BE2C (cell line): ENCODE measurements at regions not wholly inside any gene's neighbourhood (a gene's known extent, or its start where the extent isn't known, plus 50 kb on each side); places are given as distances from the start of the nearest gene placed in this dataset.

Experiments
- DNase-seq: peaks from one replicate; pipeline ENCODE4 v3.0.0-alpha.2; 2020
- H3K27me3 ChIP-seq: fragments of 250-450 bp; sonication (Bioruptor Pico); 2 replicates; pipeline ENCODE4 v1.5.1; 2020; ENCODE audit warnings: mild to moderate bottlenecking
- H3K36me3 ChIP-seq: fragments of 250-450 bp; sonication (Bioruptor Pico); 2 replicates; pipeline ENCODE4 v1.5.1; 2020; ENCODE audit warnings: mild to moderate bottlenecking
- H3K4me1 ChIP-seq: fragments of 250-450 bp; sonication (Bioruptor Pico); 2 replicates; pipeline ENCODE4 v1.5.1; 2020
- H3K4me3 ChIP-seq: 2 replicates; pipeline ENCODE4 v1.5.1; 2011; ENCODE audit warnings: low read depth, low read length
- H3K9me3 ChIP-seq: fragments of 250-450 bp; sonication (Bioruptor Pico); 2 replicates; pipeline ENCODE4 v1.5.1; 2020
- TF ChIP-seq, protein P1 (sequence below): IDR thresholded peaks from 2 replicates; pipeline ENCODE4 v1.5.1; 2012; ENCODE audit warnings: mild to moderate bottlenecking, low read depth, low read length

DNA sequence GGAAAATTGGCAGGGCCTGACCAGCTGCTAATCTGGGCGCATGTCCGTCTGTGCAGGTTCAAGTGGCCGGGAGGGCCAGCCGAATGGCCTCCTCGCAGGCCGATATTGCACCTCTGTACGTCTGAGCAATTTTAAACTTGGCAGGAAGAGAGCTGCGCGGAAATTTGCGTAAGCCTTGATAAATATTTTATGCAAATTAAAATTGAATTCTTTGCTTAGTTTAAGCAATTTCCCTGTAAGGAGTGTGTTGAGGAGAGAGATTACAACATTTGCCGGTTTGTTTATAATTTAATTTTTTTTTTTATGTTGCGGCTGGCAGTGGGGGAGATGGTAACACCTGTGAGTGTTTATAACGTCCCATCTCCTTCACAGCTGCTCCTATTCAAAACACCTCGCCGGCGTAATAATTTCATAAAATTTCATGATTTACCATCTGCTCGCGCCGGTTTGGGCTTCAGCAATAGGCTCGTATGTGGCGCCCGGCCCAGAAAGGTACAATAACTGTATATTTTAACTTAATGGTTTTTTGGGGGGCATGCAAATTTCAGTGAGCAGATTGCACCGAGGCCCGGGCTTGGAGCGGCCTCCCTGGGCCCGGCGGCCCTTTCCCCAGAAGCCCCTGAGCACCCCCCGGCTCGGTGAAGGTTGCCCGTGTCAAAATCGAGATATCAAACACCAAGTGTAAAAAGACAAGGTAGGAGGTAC is 269.4 kb upstream of the MVB12B start:
- H3K9me3 ChIP-seq: no peaks in the 10 kb centered on the region
- no peaks in the 10 kb centered on the region for H3K27me3 ChIP-seq
- DNase-seq: no peak
- peaks cover 16% of the 10 kb centered on the region for H3K4me1 ChIP-seq
- H3K36me3 ChIP-seq: no peaks in the 10 kb centered on the region
- peak overlapping the region; percentile 52 for H3K4me3 ChIP-seq
- TF ChIP-seq, protein P1, sequence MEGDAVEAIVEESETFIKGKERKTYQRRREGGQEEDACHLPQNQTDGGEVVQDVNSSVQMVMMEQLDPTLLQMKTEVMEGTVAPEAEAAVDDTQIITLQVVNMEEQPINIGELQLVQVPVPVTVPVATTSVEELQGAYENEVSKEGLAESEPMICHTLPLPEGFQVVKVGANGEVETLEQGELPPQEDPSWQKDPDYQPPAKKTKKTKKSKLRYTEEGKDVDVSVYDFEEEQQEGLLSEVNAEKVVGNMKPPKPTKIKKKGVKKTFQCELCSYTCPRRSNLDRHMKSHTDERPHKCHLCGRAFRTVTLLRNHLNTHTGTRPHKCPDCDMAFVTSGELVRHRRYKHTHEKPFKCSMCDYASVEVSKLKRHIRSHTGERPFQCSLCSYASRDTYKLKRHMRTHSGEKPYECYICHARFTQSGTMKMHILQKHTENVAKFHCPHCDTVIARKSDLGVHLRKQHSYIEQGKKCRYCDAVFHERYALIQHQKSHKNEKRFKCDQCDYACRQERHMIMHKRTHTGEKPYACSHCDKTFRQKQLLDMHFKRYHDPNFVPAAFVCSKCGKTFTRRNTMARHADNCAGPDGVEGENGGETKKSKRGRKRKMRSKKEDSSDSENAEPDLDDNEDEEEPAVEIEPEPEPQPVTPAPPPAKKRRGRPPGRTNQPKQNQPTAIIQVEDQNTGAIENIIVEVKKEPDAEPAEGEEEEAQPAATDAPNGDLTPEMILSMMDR: no peak

DNA sequence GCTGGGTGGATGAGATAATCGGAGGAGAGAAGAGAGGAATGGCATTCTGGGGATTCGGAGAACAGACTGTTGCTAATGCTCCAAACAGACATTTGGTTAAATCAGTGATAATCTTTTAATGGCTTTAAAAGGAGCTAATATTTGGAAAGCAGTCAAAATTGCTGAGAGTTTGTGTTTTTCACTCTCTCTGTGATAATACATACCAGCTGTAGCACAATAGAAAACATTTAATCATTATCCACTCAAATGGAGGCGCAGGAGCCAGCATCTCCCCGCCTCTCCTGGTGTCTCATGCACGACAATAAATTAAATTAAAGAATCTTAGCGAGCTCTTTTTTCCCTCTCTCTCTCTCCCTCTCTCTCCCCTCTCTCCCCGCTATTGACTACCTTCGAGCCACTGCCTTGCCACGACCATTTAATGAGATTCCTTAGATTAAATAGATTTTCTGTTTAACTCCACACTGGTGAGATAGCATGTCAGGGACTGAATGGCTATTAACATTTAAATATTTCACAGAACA is 268.6 kb upstream of the MVB12B start:
- Histone ChIP-seq H3K4me3 (peak overlapping the region; percentile 52), H3K36me3 (no peaks in the 10 kb centered on the region), H3K27me3 (no peaks in the 10 kb centered on the region), H3K9me3 (no peaks in the 10 kb centered on the region), H3K4me1 (peaks cover 16% of the 10 kb centered on the region)
- TF ChIP-seq, protein P1: no peak
- DNase-seq: peak; percentile 57

DNA sequence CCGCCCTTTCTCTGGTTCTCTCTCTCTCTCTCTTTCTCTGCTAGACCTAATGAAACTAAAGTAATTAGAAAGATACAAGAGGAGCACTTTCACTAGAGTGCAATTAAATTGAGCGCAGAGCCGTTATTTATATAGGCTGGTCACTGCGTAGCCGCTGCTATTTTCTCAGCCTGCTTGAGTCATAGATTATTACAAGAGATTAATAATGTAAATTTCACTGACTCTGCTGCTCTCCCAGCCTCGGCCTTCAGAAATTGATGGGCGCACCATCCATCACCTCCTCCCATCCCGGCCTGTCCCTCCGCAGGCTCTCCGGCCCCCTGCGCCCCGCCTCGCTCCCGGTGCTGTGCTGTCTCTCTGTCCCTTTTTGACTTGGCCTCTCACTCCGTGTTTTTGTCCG is 268.0 kb upstream of the MVB12B start:
- Histone ChIP-seq H3K36me3 (no peaks in the 10 kb centered on the region), H3K27me3 (no peaks in the 10 kb centered on the region), H3K4me3 (peak overlapping the region; percentile 52), H3K4me1 (peaks cover 16% of the 10 kb centered on the region), H3K9me3 (no peaks in the 10 kb centered on the region)
- peak; percentile 80 for DNase-seq
- TF ChIP-seq, protein P1: no peak

DNA sequence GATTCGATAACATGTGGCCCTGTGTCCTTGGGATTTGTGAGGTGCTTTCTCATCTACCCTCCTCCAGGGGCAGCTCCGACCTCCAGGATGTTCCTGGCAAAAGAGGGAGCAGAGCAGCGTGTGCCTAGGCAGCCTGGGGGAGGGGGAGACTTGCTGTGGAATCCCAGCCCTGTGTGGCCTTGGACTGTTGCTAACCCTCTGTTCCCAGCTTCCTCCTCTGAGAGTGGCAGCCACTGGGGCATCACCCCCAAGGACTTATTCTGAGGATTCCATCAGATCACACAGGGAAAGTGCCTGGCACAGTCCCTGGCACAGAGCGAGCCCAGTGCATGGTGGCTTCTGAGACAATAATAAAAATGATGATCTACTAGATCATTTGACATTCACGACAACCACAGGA is 265.1 kb upstream of the MVB12B start:
- DNase-seq: no peak

DNA sequence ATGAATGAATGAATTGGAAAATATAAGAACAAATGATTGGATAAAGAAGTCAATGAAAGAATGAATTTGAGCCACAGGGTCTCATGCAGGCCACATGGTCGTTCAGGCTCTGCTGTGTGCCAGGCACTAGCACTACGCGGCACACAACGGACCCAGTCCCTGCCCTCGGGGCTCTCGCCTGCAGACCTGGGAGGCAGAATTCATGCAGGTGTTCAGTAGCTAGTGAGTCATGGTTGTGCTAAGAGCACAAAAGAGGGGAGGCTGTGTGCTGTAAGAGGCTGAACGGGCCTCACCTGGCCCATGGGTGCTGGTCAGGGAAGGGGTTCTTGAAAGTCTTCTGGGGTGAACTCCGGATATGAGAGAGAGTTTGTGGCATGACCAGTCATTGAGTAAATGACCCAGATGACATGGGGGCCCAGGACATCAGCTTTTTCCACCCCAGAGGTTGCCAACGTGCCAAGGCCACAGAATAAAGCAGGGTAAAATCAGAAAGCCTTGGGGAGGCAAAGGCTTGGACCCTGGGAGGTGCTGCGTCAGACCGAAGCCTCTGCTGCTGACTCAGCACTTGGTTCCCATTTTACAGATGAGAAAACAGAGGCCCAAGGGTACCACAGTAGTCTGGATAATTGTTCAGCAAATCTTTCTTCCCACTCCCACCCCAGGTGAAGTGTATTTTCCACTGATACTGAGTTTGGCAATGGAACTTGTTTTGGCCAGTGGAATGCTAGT is 264.3 kb upstream of the MVB12B start:
- no peak overlapping the region for H3K4me3 ChIP-seq
- no peaks in the 10 kb centered on the region for H3K36me3 ChIP-seq
- no peaks in the 10 kb centered on the region for H3K27me3 ChIP-seq
- TF ChIP-seq, protein P1: no peak
- H3K4me1 ChIP-seq: peaks cover 15% of the 10 kb centered on the region
- no peak for DNase-seq
- no peaks in the 10 kb centered on the region for H3K9me3 ChIP-seq

More for the DNA sequence above, 265.1 kb upstream of the MVB12B start:
- Histone ChIP-seq H3K9me3 (no peaks in the 10 kb centered on the region), H3K4me1 (peaks cover 16% of the 10 kb centered on the region), H3K36me3 (no peaks in the 10 kb centered on the region), H3K4me3 (no peak overlapping the region), H3K27me3 (no peaks in the 10 kb centered on the region)
- TF ChIP-seq, protein P1: no peak

DNA sequence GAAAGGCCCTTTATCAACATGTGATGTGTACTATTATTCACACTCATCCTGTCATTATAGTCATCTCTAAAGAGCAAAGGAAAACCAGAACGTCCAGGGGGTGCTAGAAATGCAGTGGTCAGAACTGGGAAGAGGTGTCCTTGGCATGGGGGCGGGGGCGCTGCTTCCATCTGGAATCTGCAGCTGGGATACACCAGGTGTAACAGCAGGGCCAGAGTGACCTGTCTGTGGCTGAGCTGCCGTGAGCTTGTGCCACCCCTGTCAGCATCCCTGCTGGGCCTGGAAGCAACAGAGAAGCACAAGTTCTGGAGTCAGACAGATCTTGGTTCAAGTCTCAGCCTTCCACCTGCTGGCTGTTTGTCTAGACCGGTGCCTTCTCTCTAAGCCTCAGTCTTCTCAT is 263.3 kb upstream of the MVB12B start:
- Histone ChIP-seq H3K27me3 (no peaks in the 10 kb centered on the region), H3K4me3 (no peak overlapping the region), H3K36me3 (no peaks in the 10 kb centered on the region), H3K9me3 (no peaks in the 10 kb centered on the region), H3K4me1 (peaks cover 10% of the 10 kb centered on the region)
- TF ChIP-seq, protein P1: no peak
- no peak for DNase-seq
